KG1 (cell line): ENCODE measurements at regions not wholly inside any gene's neighbourhood (a gene's known extent, or its start where the extent isn't known, plus 50 kb on each side); places are given as distances from the start of the nearest gene placed in this dataset.
"Not testable (repeated sequence)": the region's sequence is repeated elsewhere in the genome, so short reads cannot be mapped to it uniquely, and the experiment has no call there.

Experiments
- DNase-seq: peaks from one replicate; lab custom pipeline; 2025; lab: John Stamatoyannopoulos, UW

- DNase-seq = no peak
Measured at GRCh38 chrX:113048480-113048879, 207.8 kb upstream of the AMOT start.

- no peak for DNase-seq
Measured at GRCh38 chrX:113033966-113034680, 193.5 kb upstream of the AMOT start.

- no peak for DNase-seq
Measured at GRCh38 chrX:113019958-113020357, 179.3 kb upstream of the AMOT start.

GRCh38 chrX:113009837-113010236 lies 169.2 kb upstream of the AMOT start:
- DNase-seq = no peak

- no peak for DNase-seq
Measured at GRCh38 chrX:113009029-113009428, 168.4 kb upstream of the AMOT start.

GRCh38 chrX:113001836-113002235 lies 161.2 kb upstream of the AMOT start:
- DNase-seq = no peak

GRCh38 chrX:112997991-112998390 lies 157.4 kb upstream of the AMOT start:
- no peak for DNase-seq

- no peak for DNase-seq
Measured at GRCh38 chrX:112991801-112992200, 151.2 kb upstream of the AMOT start.

- no peak for DNase-seq
Measured at GRCh38 chrX:112979879-112980278, 139.2 kb upstream of the AMOT start.

- DNase-seq = no peak
Measured at GRCh38 chrX:112968351-112969133, 127.9 kb upstream of the AMOT start.

- DNase-seq = no peak
Measured at GRCh38 chrX:112967903-112968302, 127.3 kb upstream of the AMOT start.

GRCh38 chrX:112967341-112967740 lies 126.7 kb upstream of the AMOT start:
- no peak for DNase-seq

- DNase-seq = no peak
Measured at GRCh38 chrX:112961981-112962380, 121.3 kb upstream of the AMOT start.

- no peak for DNase-seq
Measured at GRCh38 chrX:112947981-112948615, 107.5 kb upstream of the AMOT start.

GRCh38 chrX:112946227-112946626 lies 105.6 kb upstream of the AMOT start:
- no peak for DNase-seq

GRCh38 chrX:112945826-112946225 lies 105.2 kb upstream of the AMOT start:
- no peak for DNase-seq

GRCh38 chrX:112941209-112941837 lies 100.7 kb upstream of the AMOT start:
- peak; percentile 0 for DNase-seq

- DNase-seq = no peak
Measured at GRCh38 chrX:112935029-112935428, 94.4 kb upstream of the AMOT start.

- no peak for DNase-seq
Measured at GRCh38 chrX:112931900-112932299, 91.3 kb upstream of the AMOT start.

- DNase-seq = no peak
Measured at GRCh38 chrX:112931478-112931877, 90.8 kb upstream of the AMOT start.

GRCh38 chrX:112923381-112923780 lies 82.8 kb upstream of the AMOT start:
- DNase-seq = not testable (repeated sequence)

- no peak for DNase-seq
Measured at GRCh38 chrX:112913807-112914206, 73.2 kb upstream of the AMOT start.

GRCh38 chrX:112910418-112910817 lies 69.8 kb upstream of the AMOT start:
- no peak for DNase-seq
